ENCODE measurements at regions not wholly inside any gene's neighbourhood (a gene's known extent, or its start where the extent isn't known, plus 50 kb on each side); places are given as distances from the start of the nearest gene placed in this dataset.

- Mint-ChIP-seq H3K4me1 (no peaks in the 10 kb centered on the region), H3K27me3 (peaks cover 51% of the 10 kb centered on the region), H3K4me3 (no peak overlapping the region), H3K27ac (no peak overlapping the region), H3K36me3 (no peaks in the 10 kb centered on the region), H3K9me3 (no peaks in the 10 kb centered on the region)
- no peak for DNase-seq
These were observed 52.0 kb upstream of the RYK start for GRCh38 chr3:134302674-134303073.

- DNase-seq, result no peak
- H3K9me3 Mint-ChIP-seq, result peaks cover 5% of the 10 kb centered on the region
- H3K27ac Mint-ChIP-seq, result no peak overlapping the region
- peaks cover 43% of the 10 kb centered on the region for H3K27me3 Mint-ChIP-seq
- H3K4me1 Mint-ChIP-seq, result no peaks in the 10 kb centered on the region
- no peak overlapping the region for H3K4me3 Mint-ChIP-seq
- H3K36me3 Mint-ChIP-seq, result no peaks in the 10 kb centered on the region
These were observed 49.9 kb upstream of the RYK start for GRCh38 chr3:134300520-134300919.
